ENCODE measurements at regions not wholly inside any gene's neighbourhood (a gene's known extent, or its start where the extent isn't known, plus 50 kb on each side); places are given as distances from the start of the nearest gene placed in this dataset.

DNA sequence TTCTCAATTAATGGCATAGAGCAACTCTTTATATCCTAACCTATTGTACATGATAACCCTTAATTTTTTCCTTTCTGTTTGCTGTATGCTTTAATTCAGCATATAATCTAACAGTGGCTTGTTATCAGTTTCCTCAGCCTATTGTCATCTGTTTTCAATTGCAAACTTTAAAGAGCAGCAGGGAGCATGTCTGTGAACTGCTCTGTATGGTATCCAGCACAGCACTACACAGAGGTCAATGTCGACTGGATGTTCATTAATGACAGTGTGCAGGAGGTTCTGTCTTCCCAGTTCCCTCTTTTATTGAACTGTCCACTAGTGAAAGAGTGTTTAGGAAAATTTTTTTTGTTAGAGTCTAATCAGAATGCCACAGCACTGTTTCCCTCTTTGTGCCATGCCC lies 609.1 kb downstream of the SOX5 start:
- DNase-seq (no peak), ATAC-seq (no peak)
- H3K9me3 ChIP-seq = no peaks in the 10 kb centered on the region

GRCh38 chr12:23342407-23342806 lies 607.1 kb downstream of the SOX5 start:
- TF ChIP-seq CTCF (IDR thresholded peaks at IDR 0.05) = no peak
- no peak for TF ChIP-seq POLR2A (IDR thresholded peaks at IDR 0.05)
- DNase-seq (no peak), ATAC-seq (no peak)
- Histone ChIP-seq H3K27ac (no peak overlapping the region), H3K36me3 (replicated peaks in 1 of 2; ENCODE audit: insufficient read depth in 1 of 2, low read depth in 2 of 2) (no peaks in the 10 kb centered on the region), H3K4me3 (no peak overlapping the region), H3K4me1 (no peaks in the 10 kb centered on the region), H3K27me3 (no peaks in the 10 kb centered on the region), H3K9me3 (no peaks in the 10 kb centered on the region)
- intact Hi-C loops (cut with DNase I) = no loop called here
- 27% methylated on average over 1 of the region's 1 CpG for WGBS, 2 donors

More for the DNA sequence above, 609.1 kb downstream of the SOX5 start:
- Histone ChIP-seq H3K27ac (no peak overlapping the region), H3K36me3 (replicated peaks in 1 of 2; ENCODE audit: insufficient read depth in 1 of 2, low read depth in 2 of 2) (no peaks in the 10 kb centered on the region), H3K27me3 (no peaks in the 10 kb centered on the region), H3K4me1 (no peaks in the 10 kb centered on the region), H3K4me3 (no peak overlapping the region)
- WGBS, 2 donors = 14 to 43% methylated on average over 1 of the region's 1 CpG
- intact Hi-C loops (cut with DNase I) = no loop called here
- TF ChIP-seq CTCF (IDR thresholded peaks at IDR 0.05) (no peak), POLR2A (IDR thresholded peaks at IDR 0.05) (no peak)

DNA sequence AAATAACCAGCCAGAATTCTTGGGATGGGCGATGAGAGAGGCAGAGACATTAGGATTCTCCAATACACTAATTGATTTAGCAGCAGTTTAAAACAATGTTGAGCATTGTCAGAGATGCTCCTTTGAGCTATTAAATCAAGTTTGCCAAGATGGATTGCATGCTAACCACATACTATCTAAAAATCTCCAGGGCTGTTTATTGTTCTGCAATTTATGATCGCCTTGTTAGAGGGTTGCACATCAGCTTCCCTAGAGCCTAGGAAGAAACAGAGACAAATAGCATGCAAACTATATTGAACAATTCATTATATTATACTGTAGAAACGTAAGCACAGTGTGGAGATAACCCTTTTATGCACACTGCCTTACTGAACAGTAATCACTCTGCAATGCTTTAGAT lies 599.9 kb downstream of the SOX5 start:
- Histone ChIP-seq H3K4me1 (no peaks in the 10 kb centered on the region), H3K27me3 (no peaks in the 10 kb centered on the region), H3K4me3 (no peak overlapping the region), H3K27ac (no peak overlapping the region), H3K36me3 (replicated peaks in 1 of 2; ENCODE audit: insufficient read depth in 1 of 2, low read depth in 2 of 2) (no peaks in the 10 kb centered on the region), H3K9me3 (no peaks in the 10 kb centered on the region)
- intact Hi-C loops (cut with DNase I) = no loop called here
- no peak for DNase-seq
- no peak for ATAC-seq
- 40 to 46% methylated on average over 3 of the region's 3 CpGs for WGBS, 2 donors
- no peak for TF ChIP-seq POLR2A (IDR thresholded peaks at IDR 0.05)
- TF ChIP-seq CTCF (IDR thresholded peaks at IDR 0.05) = no peak

DNA sequence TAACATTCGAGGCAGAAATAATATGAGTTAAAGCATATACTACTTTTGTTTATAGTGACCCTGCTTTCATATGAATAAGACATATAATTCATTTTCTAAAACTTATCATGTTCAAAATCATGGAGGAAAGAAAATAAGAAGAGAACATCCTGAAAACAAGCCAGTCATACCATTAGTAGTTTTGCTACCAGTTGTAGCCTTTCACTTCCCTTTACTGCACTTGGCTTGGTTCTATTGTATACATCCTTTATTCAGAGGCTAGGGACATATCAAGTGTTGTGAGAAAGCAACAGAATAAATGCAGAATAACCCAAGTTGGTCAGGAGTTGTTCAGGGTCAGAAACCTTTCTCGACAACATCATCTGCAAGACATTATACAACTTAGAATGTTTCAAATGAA lies 598.7 kb downstream of the SOX5 start:
- intact Hi-C loops (cut with DNase I) = no loop called here
- TF ChIP-seq CTCF (IDR thresholded peaks at IDR 0.05) = no peak
- no peak for TF ChIP-seq POLR2A (IDR thresholded peaks at IDR 0.05)
- H3K4me1 ChIP-seq = no peaks in the 10 kb centered on the region
- no peaks in the 10 kb centered on the region for H3K36me3 ChIP-seq (replicated peaks in 1 of 2; ENCODE audit: insufficient read depth in 1 of 2, low read depth in 2 of 2)
- ATAC-seq (no peak), DNase-seq (no peak)
- H3K27me3 ChIP-seq = no peaks in the 10 kb centered on the region
- no peaks in the 10 kb centered on the region for H3K9me3 ChIP-seq
- WGBS, 2 donors = 50 to 62% methylated on average over 2 of the region's 2 CpGs
- H3K27ac ChIP-seq = no peak overlapping the region
- no peak overlapping the region for H3K4me3 ChIP-seq

GRCh38 chr12:23352670-23353069 lies 596.8 kb downstream of the SOX5 start:
- TF ChIP-seq CTCF (IDR thresholded peaks at IDR 0.05) (no peak), POLR2A (IDR thresholded peaks at IDR 0.05) (no peak)
- WGBS, 2 donors = 64 to 69% methylated on average over 2 of the region's 2 CpGs
- no peaks in the 10 kb centered on the region for H3K9me3 ChIP-seq
- intact Hi-C loops (cut with DNase I) = no loop called here
- no peak overlapping the region for H3K4me3 ChIP-seq
- H3K27me3 ChIP-seq = no peaks in the 10 kb centered on the region
- no peak overlapping the region for H3K27ac ChIP-seq
- no peaks in the 10 kb centered on the region for H3K4me1 ChIP-seq
- no peaks in the 10 kb centered on the region for H3K36me3 ChIP-seq (replicated peaks in 1 of 2; ENCODE audit: insufficient read depth in 1 of 2, low read depth in 2 of 2)
- DNase-seq = no peak
- no peak for ATAC-seq
